ENCODE measurements at regions not wholly inside any gene's neighbourhood (a gene's known extent, or its start where the extent isn't known, plus 50 kb on each side); places are given as distances from the start of the nearest gene placed in this dataset.

DNA sequence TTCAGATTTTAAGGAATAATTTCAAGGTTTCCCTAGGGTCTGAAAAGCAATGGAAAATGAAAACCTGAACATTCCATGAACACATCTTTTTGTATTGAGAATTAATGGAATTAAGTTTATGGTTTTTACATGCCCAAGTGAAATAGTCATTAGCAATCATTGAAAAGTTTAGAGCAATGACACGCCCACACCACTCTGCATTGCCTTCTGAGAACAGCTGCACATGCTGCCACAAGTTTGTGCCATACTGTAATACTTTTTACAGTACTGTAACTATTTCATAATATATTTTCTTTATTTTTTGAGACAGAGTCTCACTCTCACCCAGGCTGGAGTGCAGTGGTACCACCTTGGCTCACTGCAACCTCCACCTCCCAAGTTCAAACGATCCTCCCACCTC, 345.2 kb upstream of the PMFBP1 start:
- no peak for DNase-seq
- Histone ChIP-seq H3K4me3 (no peak overlapping the region), H3K9me3 (peaks cover 0 to under 1% of the 10 kb centered on the region in 2 donors), H3K27me3 (no peaks in the 10 kb centered on the region), H3K36me3 (no peaks in the 10 kb centered on the region), H3K27ac (no peak overlapping the region), H3K4me1 (ENCODE audit: insufficient read depth) (no peaks in the 10 kb centered on the region)
- 94 to 97% (median 96%) methylated on average over 2 of the region's 2 CpGs for WGBS, 3 donors
- TF ChIP-seq POLR2A (IDR thresholded peaks at IDR 0.05) (no peak), EP300 (IDR thresholded peaks at IDR 0.05) (no peak)
- TF ChIP-seq, protein P1, sequence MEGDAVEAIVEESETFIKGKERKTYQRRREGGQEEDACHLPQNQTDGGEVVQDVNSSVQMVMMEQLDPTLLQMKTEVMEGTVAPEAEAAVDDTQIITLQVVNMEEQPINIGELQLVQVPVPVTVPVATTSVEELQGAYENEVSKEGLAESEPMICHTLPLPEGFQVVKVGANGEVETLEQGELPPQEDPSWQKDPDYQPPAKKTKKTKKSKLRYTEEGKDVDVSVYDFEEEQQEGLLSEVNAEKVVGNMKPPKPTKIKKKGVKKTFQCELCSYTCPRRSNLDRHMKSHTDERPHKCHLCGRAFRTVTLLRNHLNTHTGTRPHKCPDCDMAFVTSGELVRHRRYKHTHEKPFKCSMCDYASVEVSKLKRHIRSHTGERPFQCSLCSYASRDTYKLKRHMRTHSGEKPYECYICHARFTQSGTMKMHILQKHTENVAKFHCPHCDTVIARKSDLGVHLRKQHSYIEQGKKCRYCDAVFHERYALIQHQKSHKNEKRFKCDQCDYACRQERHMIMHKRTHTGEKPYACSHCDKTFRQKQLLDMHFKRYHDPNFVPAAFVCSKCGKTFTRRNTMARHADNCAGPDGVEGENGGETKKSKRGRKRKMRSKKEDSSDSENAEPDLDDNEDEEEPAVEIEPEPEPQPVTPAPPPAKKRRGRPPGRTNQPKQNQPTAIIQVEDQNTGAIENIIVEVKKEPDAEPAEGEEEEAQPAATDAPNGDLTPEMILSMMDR (IDR thresholded peaks at IDR 0.05), result no peak
- intact Hi-C loops (cut with DNase I), result no loop called here

DNA sequence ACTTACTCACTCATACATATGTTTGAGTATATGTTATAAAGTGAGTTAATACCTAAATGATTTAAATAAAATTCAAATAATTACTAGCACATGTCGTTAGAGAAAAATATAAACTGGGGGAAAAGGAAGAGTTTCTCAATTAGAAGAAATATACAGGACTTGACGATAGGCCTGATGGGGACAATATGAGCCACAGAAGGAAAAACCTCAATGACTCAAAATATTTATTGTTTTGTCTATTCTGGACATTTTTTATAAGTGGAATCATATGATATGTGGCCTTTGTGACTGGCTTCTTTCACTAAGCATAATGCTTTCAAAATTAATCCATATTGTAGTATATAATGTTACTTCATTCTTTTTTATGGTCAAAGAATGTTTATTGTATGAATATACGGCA, 339.2 kb upstream of the PMFBP1 start:
- Histone ChIP-seq H3K27me3 (no peaks in the 10 kb centered on the region), H3K4me1 (ENCODE audit: insufficient read depth) (no peaks in the 10 kb centered on the region), H3K36me3 (no peaks in the 10 kb centered on the region), H3K9me3 (no peaks in the 10 kb centered on the region), H3K27ac (no peak overlapping the region), H3K4me3 (no peak overlapping the region)
- 78 to 87% (median 81%) methylated on average over 3 of the region's 3 CpGs for WGBS, 3 donors
- intact Hi-C loops (cut with DNase I), result no loop called here
- TF ChIP-seq, protein P1 (IDR thresholded peaks at IDR 0.05), result no peak
- TF ChIP-seq POLR2A (IDR thresholded peaks at IDR 0.05), result no peak
- TF ChIP-seq EP300 (IDR thresholded peaks at IDR 0.05), result no peak
- DNase-seq, result no peak

DNA sequence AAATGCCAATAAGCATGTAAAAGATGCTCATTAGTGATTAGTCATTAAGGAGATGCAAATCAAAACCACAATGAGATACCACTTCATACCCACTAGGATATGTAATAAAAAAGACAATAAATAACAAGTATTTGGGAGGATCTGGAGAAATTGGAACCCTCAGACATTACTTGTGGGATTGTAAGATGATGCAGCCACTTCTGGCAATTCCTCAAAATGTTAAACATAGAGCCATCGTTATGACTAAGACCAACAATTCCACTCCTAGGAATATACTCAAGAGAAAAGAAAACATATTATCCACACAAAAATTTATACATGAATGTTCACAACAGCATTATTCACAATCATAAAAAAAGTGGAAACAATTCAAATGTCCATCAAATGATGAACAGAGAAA, 336.2 kb upstream of the PMFBP1 start:
- H3K4me1 ChIP-seq (ENCODE audit: insufficient read depth), result no peaks in the 10 kb centered on the region
- no peaks in the 10 kb centered on the region for H3K9me3 ChIP-seq
- H3K36me3 ChIP-seq, result no peaks in the 10 kb centered on the region
- 85 to 97% (median 85%) methylated on average over 1 of the region's 1 CpG for WGBS, 3 donors
- TF ChIP-seq, protein P1 (IDR thresholded peaks at IDR 0.05), result no peak
- TF ChIP-seq POLR2A (IDR thresholded peaks at IDR 0.05) (no peak), EP300 (IDR thresholded peaks at IDR 0.05) (no peak)
- no peak for DNase-seq
- intact Hi-C loops (cut with DNase I), result no loop called here
- no peak overlapping the region for H3K4me3 ChIP-seq
- H3K27me3 ChIP-seq, result no peaks in the 10 kb centered on the region
- no peak overlapping the region for H3K27ac ChIP-seq

DNA sequence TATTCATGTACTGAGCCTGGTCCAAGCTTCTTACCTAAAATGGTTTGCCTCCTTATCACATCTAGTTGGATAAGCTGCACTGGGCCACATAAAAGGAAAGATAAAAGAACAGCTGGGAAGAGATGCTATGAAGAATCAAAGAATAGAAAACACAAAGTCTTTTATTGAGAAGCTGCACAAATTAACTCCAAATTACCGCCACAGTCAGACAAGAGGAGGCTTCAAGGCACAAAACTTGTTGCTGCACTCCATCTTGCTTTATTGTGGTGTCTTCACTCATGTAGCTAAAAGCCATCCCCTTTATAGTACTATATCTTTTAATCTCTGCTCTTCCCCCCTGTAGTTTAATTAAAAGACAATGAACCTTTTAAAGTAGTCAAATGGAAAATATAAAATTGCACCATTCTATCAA, 330.6 kb upstream of the PMFBP1 start:
- no peaks in the 10 kb centered on the region for H3K27me3 ChIP-seq
- H3K36me3 ChIP-seq, result no peaks in the 10 kb centered on the region
- WGBS, 3 donors, result 83 to 87% (median 87%) methylated on average over 1 of the region's 1 CpG
- H3K4me3 ChIP-seq, result no peak overlapping the region
- intact Hi-C loops (cut with DNase I), result no loop called here
- no peak overlapping the region for H3K27ac ChIP-seq
- no peaks in the 10 kb centered on the region for H3K4me1 ChIP-seq (ENCODE audit: insufficient read depth)
- TF ChIP-seq, protein P1 (IDR thresholded peaks at IDR 0.05), result no peak
- TF ChIP-seq POLR2A (IDR thresholded peaks at IDR 0.05) (no peak), EP300 (IDR thresholded peaks at IDR 0.05) (no peak)
- no peaks in the 10 kb centered on the region for H3K9me3 ChIP-seq
- no peak for DNase-seq
